Aorta (tissue), 5 donors: ENCODE measurements at regions not wholly inside any gene's neighbourhood (a gene's known extent, or its start where the extent isn't known, plus 50 kb on each side); places are given as distances from the start of the nearest gene placed in this dataset.

Experiments
- ATAC-seq: fragments of 200-7000 bp; cut with Tn5 transposase; one replicate; pipeline ENCODE4 v1.9.1; 2022; ENCODE audit warnings: moderate library complexity; ENCODE audit not compliant: low FRiP score
- DNase-seq, 2 donors: peaks; one replicate each; pipeline ENCODE4 v3.0.0-alpha.2; 2020
- H3K27ac ChIP-seq, 2 donors: one replicate each; pipeline ENCODE4 v1.5.1; 2013; ENCODE audit warnings: low read length in 2 of 2, mild to moderate bottlenecking in 2 of 2, moderate library complexity in 2 of 2, control low read depth in 1 of 2, inconsistent platforms in 1 of 2, low read depth in 1 of 2
- H3K27me3 ChIP-seq, 2 donors: one replicate each; pipeline ENCODE4 v1.6.1; 2013; ENCODE audit warnings: control low read depth in 1 of 2, low read length in 1 of 2, mild to moderate bottlenecking in 1 of 2, moderate library complexity in 1 of 2; ENCODE audit not compliant: insufficient read depth in 2 of 2, control insufficient read depth in 1 of 2
- H3K36me3 ChIP-seq, 2 donors: one replicate each; pipeline ENCODE4 v1.6.1; 2013; ENCODE audit warnings: control low read depth in 1 of 2, low read length in 1 of 2, mild to moderate bottlenecking in 1 of 2; ENCODE audit not compliant: insufficient read depth in 2 of 2, control insufficient read depth in 1 of 2
- H3K4me1 ChIP-seq, 2 donors: one replicate each; pipeline ENCODE4 v1.6.1; 2013; ENCODE audit warnings: low read length in 2 of 2, control low read depth in 1 of 2, mild to moderate bottlenecking in 1 of 2, moderate library complexity in 1 of 2; ENCODE audit not compliant: insufficient read depth in 2 of 2, control insufficient read depth in 1 of 2
- H3K4me3 ChIP-seq, 2 donors: one replicate each; pipeline ENCODE4 v1.5.1; 2013; ENCODE audit warnings: low read length in 2 of 2, control low read depth in 1 of 2, mild to moderate bottlenecking in 1 of 2
- H3K9me3 ChIP-seq: one replicate; pipeline ENCODE4 v1.6.1; 2013; ENCODE audit warnings: mild to moderate bottlenecking, low read length; ENCODE audit not compliant: control insufficient read depth
- WGBS, 2 donors: extraction: QIAGEN DNeasy Blood & Tissue Kit; methylation state at CpG; one replicate each; pipeline ENCODE4 v1.1.7; 2013; 5-methylcytosine and 5-hydroxymethylcytosine counted together
- intact Hi-C, 2 donors: fragments of 100-400 bp; cut with DNase I; formaldehyde crosslinking; loops; one replicate each; pipeline versions ENCODE4 v1.14.2 to v1.15.0; 2022
- donor health status: healthy with polysubstance abuse.
- donor health status: Bipolar disorder and iron deficiency.
- donor health status: DM: no; HTN: no; CAD: no.
- donor health status: DM: no; HTN: no; CAD: no.
- donor health status: DM: yes; HTN: yes; CAD: no.

- Histone ChIP-seq H3K27ac (no peak overlapping the region), H3K27me3 (no peaks in the 10 kb centered on the region), H3K36me3 (no peaks in the 10 kb centered on the region), H3K9me3 (no peaks in the 10 kb centered on the region), H3K4me3 (no peak overlapping the region), H3K4me1 (no peaks in the 10 kb centered on the region)
- no peak for DNase-seq
- intact Hi-C loops, result no loop called here
- ATAC-seq, result no peak
- WGBS, 2 donors, result 61 to 63% methylated on average over 7 of the region's 7 CpGs
Observed at GRCh38 chr17:34763728-34764665, 184.6 kb downstream of the TMEM132E start.

- no peaks in the 10 kb centered on the region for H3K36me3 ChIP-seq
- intact Hi-C loops, result no loop called here
- WGBS, 2 donors, result 67 to 69% methylated on average over 3 of the region's 3 CpGs
- H3K4me1 ChIP-seq, result no peaks in the 10 kb centered on the region
- no peaks in the 10 kb centered on the region for H3K9me3 ChIP-seq
- no peak overlapping the region for H3K4me3 ChIP-seq
- DNase-seq (no peak), ATAC-seq (no peak)
- no peak overlapping the region for H3K27ac ChIP-seq
- H3K27me3 ChIP-seq, result no peaks in the 10 kb centered on the region
Observed at GRCh38 chr17:34762078-34762477, 182.7 kb downstream of the TMEM132E start.

- no peaks in the 10 kb centered on the region for H3K27me3 ChIP-seq
- intact Hi-C loops, result no loop called here
- no peak overlapping the region for H3K27ac ChIP-seq
- DNase-seq, result no peak
- no peak overlapping the region for H3K4me3 ChIP-seq
- 67 to 74% methylated on average over 4 of the region's 4 CpGs for WGBS, 2 donors
- H3K4me1 ChIP-seq, result no peaks in the 10 kb centered on the region
- H3K9me3 ChIP-seq, result no peaks in the 10 kb centered on the region
- no peak for ATAC-seq
- no peaks in the 10 kb centered on the region for H3K36me3 ChIP-seq
Observed at GRCh38 chr17:34761646-34762045, 182.3 kb downstream of the TMEM132E start.

- Histone ChIP-seq H3K27me3 (no peaks in the 10 kb centered on the region), H3K4me1 (no peaks in the 10 kb centered on the region), H3K4me3 (no peak overlapping the region), H3K9me3 (no peaks in the 10 kb centered on the region), H3K36me3 (no peaks in the 10 kb centered on the region), H3K27ac (no peak overlapping the region)
- 8 to 12% methylated on average over 3 of the region's 3 CpGs for WGBS, 2 donors
- DNase-seq (no peak), ATAC-seq (no peak)
- intact Hi-C loops, result no loop called here
Observed at GRCh38 chr17:34760931-34761495, 181.6 kb downstream of the TMEM132E start.

- intact Hi-C loops, result no loop called here
- Histone ChIP-seq H3K27me3 (no peaks in the 10 kb centered on the region), H3K4me3 (no peak overlapping the region), H3K27ac (no peak overlapping the region), H3K4me1 (no peaks in the 10 kb centered on the region), H3K9me3 (no peaks in the 10 kb centered on the region), H3K36me3 (no peaks in the 10 kb centered on the region)
- DNase-seq (no peak), ATAC-seq (no peak)
- 33 to 40% methylated on average over 4 of the region's 4 CpGs for WGBS, 2 donors
Observed at GRCh38 chr17:34758718-34759117, 179.3 kb downstream of the TMEM132E start.

- Histone ChIP-seq H3K36me3 (no peaks in the 10 kb centered on the region), H3K27ac (no peak overlapping the region), H3K9me3 (no peaks in the 10 kb centered on the region), H3K4me1 (no peaks in the 10 kb centered on the region), H3K27me3 (no peaks in the 10 kb centered on the region), H3K4me3 (no peak overlapping the region)
- WGBS, 2 donors, result 67 to 70% methylated on average over 3 of the region's 3 CpGs
- intact Hi-C loops, result no loop called here
- ATAC-seq, result no peak
- DNase-seq, result no peak
Observed at GRCh38 chr17:34758316-34758715, 178.9 kb downstream of the TMEM132E start.

GRCh38 chr17:34757611-34758010 lies 178.2 kb downstream of the TMEM132E start:
- DNase-seq, result no peak
- H3K9me3 ChIP-seq, result no peaks in the 10 kb centered on the region
- ATAC-seq, result no peak
- intact Hi-C loops, result no loop called here
- no peaks in the 10 kb centered on the region for H3K27me3 ChIP-seq
- 67 to 68% methylated on average over 5 of the region's 5 CpGs for WGBS, 2 donors
- H3K4me3 ChIP-seq, result no peak overlapping the region
- H3K4me1 ChIP-seq, result no peaks in the 10 kb centered on the region
- H3K27ac ChIP-seq, result no peak overlapping the region
- H3K36me3 ChIP-seq, result no peaks in the 10 kb centered on the region

GRCh38 chr17:34757106-34757505 lies 177.7 kb downstream of the TMEM132E start:
- Histone ChIP-seq H3K4me3 (no peak overlapping the region), H3K27ac (no peak overlapping the region), H3K4me1 (no peaks in the 10 kb centered on the region), H3K27me3 (no peaks in the 10 kb centered on the region), H3K9me3 (no peaks in the 10 kb centered on the region), H3K36me3 (no peaks in the 10 kb centered on the region)
- 76 to 77% methylated on average over 4 of the region's 4 CpGs for WGBS, 2 donors
- DNase-seq (no peak), ATAC-seq (no peak)
- intact Hi-C loops, result no loop called here

GRCh38 chr17:34756637-34757021 lies 177.2 kb downstream of the TMEM132E start:
- no peaks in the 10 kb centered on the region for H3K36me3 ChIP-seq
- H3K9me3 ChIP-seq, result no peaks in the 10 kb centered on the region
- no peak overlapping the region for H3K27ac ChIP-seq
- no peaks in the 10 kb centered on the region for H3K27me3 ChIP-seq
- ATAC-seq (no peak), DNase-seq (no peak)
- intact Hi-C loops, result no loop called here
- H3K4me3 ChIP-seq, result no peak overlapping the region
- WGBS, 2 donors, result 14 to 15% methylated on average over 6 of the region's 6 CpGs
- no peaks in the 10 kb centered on the region for H3K4me1 ChIP-seq
